Caco-2 (cell line): ENCODE measurements at regions not wholly inside any gene's neighbourhood (a gene's known extent, or its start where the extent isn't known, plus 50 kb on each side); places are given as distances from the start of the nearest gene placed in this dataset.
"Not testable (repeated sequence)": the region's sequence is repeated elsewhere in the genome, so short reads cannot be mapped to it uniquely, and the experiment has no call there.

Experiments
- BruUV-seq: library from RNA; stranded (reverse); fragments of 400-500 nt; replicated peaks from 2 replicates; lab custom pipeline; 2021; lab: Mats Ljungman, UMichigan
- CTCF ChIA-PET: fragments of 300-600 bp; sonication (Branson Sonifier 250); formaldehyde crosslinking; loops from one replicate; lab custom pipeline; 2022; ENCODE audit warnings: antibody characterized with exemption; lab: Charles Lee
- POLR2A ChIA-PET: fragments of 300-600 bp; sonication (Branson Sonifier 250); formaldehyde crosslinking; loops from one replicate; lab custom pipeline; 2022; ENCODE audit warnings: antibody characterized with exemption; lab: Charles Lee
- DNase-seq, 2 experiments: peaks; one replicate each; pipeline versions ENCODE4 v3.0.0 to v3.0.0-alpha.2; 2020 to 2022
- H3K27me3 ChIP-seq: replicated peaks from 2 replicates; pipeline ENCODE4 v1.6.0; 2011; ENCODE audit warnings: low read length; ENCODE audit not compliant: control insufficient read depth, insufficient read depth
- H3K36me3 ChIP-seq: 2 replicates; pipeline ENCODE4 v1.5.1; 2011; ENCODE audit warnings: low read length; ENCODE audit not compliant: control insufficient read depth, insufficient read depth
- H3K4me1 ChIP-seq: fragments of 250-450 bp; sonication (Bioruptor Pico); 2 replicates; pipeline ENCODE4 v1.5.1; 2020; ENCODE audit warnings: mild to moderate bottlenecking
- H3K4me3 ChIP-seq: 2 replicates; pipeline ENCODE4 v1.5.1; 2011; ENCODE audit warnings: low read depth, mild to moderate bottlenecking, control low read depth, low read length
- H3K9me3 ChIP-seq: fragments of 250-450 bp; sonication (Bioruptor Pico); 2 replicates; pipeline ENCODE4 v1.5.1; 2020; ENCODE audit warnings: mild to moderate bottlenecking, moderate library complexity
- H3K27ac Mint-ChIP-seq: one replicate; pipeline ENCODE4 v1.8.0; 2022; ENCODE audit warnings: mixed read lengths; ENCODE audit not compliant: unreplicated experiment
- H3K27me3 Mint-ChIP-seq: one replicate; pipeline ENCODE4 v1.8.0; 2022; ENCODE audit warnings: mixed read lengths; ENCODE audit not compliant: insufficient read depth, unreplicated experiment
- H3K36me3 Mint-ChIP-seq: one replicate; pipeline ENCODE4 v1.8.0; 2022; ENCODE audit warnings: mild to moderate bottlenecking, mixed read lengths; ENCODE audit not compliant: insufficient read depth, unreplicated experiment
- H3K4me1 Mint-ChIP-seq: one replicate; pipeline ENCODE4 v1.8.0; 2022; ENCODE audit warnings: low read depth, mixed read lengths; ENCODE audit not compliant: unreplicated experiment
- H3K4me3 Mint-ChIP-seq: one replicate; pipeline ENCODE4 v1.8.0; 2022; ENCODE audit warnings: mild to moderate bottlenecking, moderate library complexity, mixed read lengths; ENCODE audit not compliant: unreplicated experiment
- H3K9me3 Mint-ChIP-seq: one replicate; pipeline ENCODE4 v1.8.0; 2022; ENCODE audit warnings: mixed read lengths; ENCODE audit not compliant: unreplicated experiment
- intact Hi-C: fragments of 100-400 bp; cut with micrococcal nuclease; formaldehyde crosslinking; loops from one replicate; pipeline ENCODE4 v1.10.0; 2022; ENCODE audit not compliant: unreplicated experiment
- TF ChIP-seq, protein P1 (sequence below), 2 experiments: fragments of 200-600 bp in 1 of 2; IDR thresholded peaks; 1 replicate in 1 of 2; 2 replicates in 1 of 2; pipeline versions ENCODE4 v1.5.1 to v1.8.0; 2011 to 2022; ENCODE audit warnings: antibody characterized with exemption in 1 of 2, control low read depth in 1 of 2, inconsistent platforms in 1 of 2, low read depth in 1 of 2, low read length in 1 of 2, mild to moderate bottlenecking in 1 of 2, moderate library complexity in 1 of 2; ENCODE audit not compliant: insufficient read depth in 1 of 2, severe bottlenecking in 1 of 2, unreplicated experiment in 1 of 2

GRCh38 chr2:82939211-82939610, 1519.9 kb downstream of the SUCLG1 start:
- Histone ChIP-seq H3K4me3 (no peak overlapping the region), H3K36me3 (no peaks in the 10 kb centered on the region), H3K4me1 (no peaks in the 10 kb centered on the region), H3K9me3 (no peaks in the 10 kb centered on the region), H3K27me3 (no peaks in the 10 kb centered on the region)
- no peaks in the 10 kb centered on the region for H3K4me1 Mint-ChIP-seq
- no peak overlapping the region for H3K4me3 Mint-ChIP-seq
- H3K9me3 Mint-ChIP-seq = no peaks in the 10 kb centered on the region
- no TSS peak for BruUV-seq
- intact Hi-C loops = no loop called here
- ChIA-PET CTCF (no interaction called here), POLR2A (no interaction called here)
- no peak overlapping the region for H3K27ac Mint-ChIP-seq
- no peak for DNase-seq
- TF ChIP-seq, protein P1, sequence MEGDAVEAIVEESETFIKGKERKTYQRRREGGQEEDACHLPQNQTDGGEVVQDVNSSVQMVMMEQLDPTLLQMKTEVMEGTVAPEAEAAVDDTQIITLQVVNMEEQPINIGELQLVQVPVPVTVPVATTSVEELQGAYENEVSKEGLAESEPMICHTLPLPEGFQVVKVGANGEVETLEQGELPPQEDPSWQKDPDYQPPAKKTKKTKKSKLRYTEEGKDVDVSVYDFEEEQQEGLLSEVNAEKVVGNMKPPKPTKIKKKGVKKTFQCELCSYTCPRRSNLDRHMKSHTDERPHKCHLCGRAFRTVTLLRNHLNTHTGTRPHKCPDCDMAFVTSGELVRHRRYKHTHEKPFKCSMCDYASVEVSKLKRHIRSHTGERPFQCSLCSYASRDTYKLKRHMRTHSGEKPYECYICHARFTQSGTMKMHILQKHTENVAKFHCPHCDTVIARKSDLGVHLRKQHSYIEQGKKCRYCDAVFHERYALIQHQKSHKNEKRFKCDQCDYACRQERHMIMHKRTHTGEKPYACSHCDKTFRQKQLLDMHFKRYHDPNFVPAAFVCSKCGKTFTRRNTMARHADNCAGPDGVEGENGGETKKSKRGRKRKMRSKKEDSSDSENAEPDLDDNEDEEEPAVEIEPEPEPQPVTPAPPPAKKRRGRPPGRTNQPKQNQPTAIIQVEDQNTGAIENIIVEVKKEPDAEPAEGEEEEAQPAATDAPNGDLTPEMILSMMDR (IDR thresholded peaks at IDR 0.05; ENCODE audit: insufficient read depth in 1 of 2, low read depth in 1 of 2, low read length in 1 of 2, severe bottlenecking in 1 of 2, unreplicated experiment in 1 of 2) = no peak
- no peaks in the 10 kb centered on the region for H3K36me3 Mint-ChIP-seq
- H3K27me3 Mint-ChIP-seq = no peaks in the 10 kb centered on the region

DNA sequence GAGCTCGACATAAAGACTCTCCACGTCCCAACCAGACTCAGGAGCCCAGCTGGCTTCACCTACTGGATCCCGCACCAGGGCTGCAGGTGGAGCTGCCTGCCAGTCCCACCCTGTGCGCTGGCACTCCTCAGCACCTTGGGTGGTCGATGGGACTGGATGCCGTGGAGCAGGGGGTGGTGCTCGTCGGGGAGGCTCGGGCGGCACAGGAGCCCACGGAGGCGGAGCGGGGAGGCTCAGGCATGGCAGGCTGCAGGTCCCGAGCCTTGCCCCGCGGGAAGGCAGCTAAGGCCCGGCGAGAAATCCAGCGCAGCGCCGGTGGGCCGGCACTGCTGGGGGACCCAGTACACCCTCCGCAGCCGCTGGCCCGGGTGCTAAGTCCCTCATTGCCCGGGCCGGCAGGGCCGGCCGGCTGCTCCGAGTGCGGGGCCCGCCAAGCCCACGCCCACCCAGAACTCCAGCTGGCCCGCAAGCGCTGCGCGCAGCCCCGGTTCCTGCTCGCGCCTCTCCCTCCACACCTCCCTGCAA, 1520.7 kb downstream of the SUCLG1 start:
- H3K36me3 ChIP-seq, H3K27ac Mint-ChIP-seq, intact Hi-C loops, DNase-seq, H3K27me3 ChIP-seq, H3K4me3 Mint-ChIP-seq, H3K4me1 ChIP-seq, H3K9me3 Mint-ChIP-seq, H3K27me3 Mint-ChIP-seq, BruUV-seq, H3K4me1 Mint-ChIP-seq, H3K9me3 ChIP-seq, CTCF ChIA-PET, H3K4me3 ChIP-seq, POLR2A ChIA-PET, H3K36me3 Mint-ChIP-seq: not testable (repeated sequence)

- intact Hi-C loops = no loop called here
- H3K4me3 Mint-ChIP-seq = no peak overlapping the region
- POLR2A ChIA-PET = no interaction called here
- TF ChIP-seq, protein P1 (IDR thresholded peaks at IDR 0.05; ENCODE audit: insufficient read depth in 1 of 2, low read depth in 1 of 2, low read length in 1 of 2, severe bottlenecking in 1 of 2, unreplicated experiment in 1 of 2) = no peak
- H3K27me3 ChIP-seq = no peaks in the 10 kb centered on the region
- H3K9me3 Mint-ChIP-seq = no peaks in the 10 kb centered on the region
- no peaks in the 10 kb centered on the region for H3K4me1 Mint-ChIP-seq
- DNase-seq = no peak
- no peak overlapping the region for H3K27ac Mint-ChIP-seq
- CTCF ChIA-PET = no interaction called here
- H3K9me3 ChIP-seq = no peaks in the 10 kb centered on the region
- H3K36me3 ChIP-seq = no peaks in the 10 kb centered on the region
- H3K36me3 Mint-ChIP-seq = no peaks in the 10 kb centered on the region
- no peaks in the 10 kb centered on the region for H3K27me3 Mint-ChIP-seq
- no peaks in the 10 kb centered on the region for H3K4me1 ChIP-seq
- no peak overlapping the region for H3K4me3 ChIP-seq
- no TSS peak for BruUV-seq
These were observed 1545.5 kb downstream of the SUCLG1 start for GRCh38 chr2:82913566-82913965.

GRCh38 chr2:82896117-82896516, 1563.0 kb downstream of the SUCLG1 start:
- no peak for DNase-seq
- BruUV-seq = no TSS peak
- H3K4me1 ChIP-seq = no peaks in the 10 kb centered on the region
- ChIA-PET CTCF (no interaction called here), POLR2A (no interaction called here)
- intact Hi-C loops = no loop called here
- Mint-ChIP-seq H3K4me3 (no peak overlapping the region), H3K4me1 (no peaks in the 10 kb centered on the region), H3K27me3 (no peaks in the 10 kb centered on the region), H3K9me3 (no peaks in the 10 kb centered on the region), H3K36me3 (no peaks in the 10 kb centered on the region), H3K27ac (no peak overlapping the region)
- H3K4me3 ChIP-seq = no peak overlapping the region
- H3K9me3 ChIP-seq = no peaks in the 10 kb centered on the region
- no peaks in the 10 kb centered on the region for H3K27me3 ChIP-seq
- no peaks in the 10 kb centered on the region for H3K36me3 ChIP-seq
- TF ChIP-seq, protein P1 (IDR thresholded peaks at IDR 0.05; ENCODE audit: insufficient read depth in 1 of 2, low read depth in 1 of 2, low read length in 1 of 2, severe bottlenecking in 1 of 2, unreplicated experiment in 1 of 2) = no peak
